ENCODE measurements at regions not wholly inside any gene's neighbourhood (a gene's known extent, or its start where the extent isn't known, plus 50 kb on each side); places are given as distances from the start of the nearest gene placed in this dataset.

DNA sequence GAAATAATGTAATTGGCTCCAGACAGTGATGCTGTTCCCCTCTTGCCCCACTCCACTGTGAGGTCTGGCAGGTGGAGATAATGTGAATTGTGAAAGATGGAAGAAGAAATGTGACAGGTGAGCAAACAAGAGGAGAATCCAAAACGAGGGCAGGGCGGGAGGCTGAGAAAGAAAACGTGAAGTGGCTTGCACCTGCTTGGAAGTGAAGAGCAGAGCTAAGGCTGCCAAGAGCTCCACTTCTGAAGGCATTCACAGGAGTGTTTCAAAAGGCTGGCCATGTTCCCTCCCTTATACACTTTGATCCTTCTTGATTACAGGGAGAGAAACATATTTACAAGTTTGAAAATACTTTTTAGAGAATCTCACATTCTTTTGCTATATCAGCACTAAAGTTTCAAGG lies 359.4 kb downstream of the EPHA7 start:
- Histone ChIP-seq H3K4me2 (ENCODE audit: insufficient read depth, insufficient read length, low read length) (no peak overlapping the region), H3K9me3 (ENCODE audit: control insufficient read depth, low read depth, low read length) (no peaks in the 10 kb centered on the region), H3T11ph (ENCODE audit: low read length) (no peak overlapping the region), H3K27me3 (ENCODE audit: insufficient read depth, low read length) (no peaks in the 10 kb centered on the region), H2BK5ac (ENCODE audit: insufficient read length, low read length) (no peak overlapping the region), H3K79me2 (ENCODE audit: insufficient read depth, low read length) (no peaks in the 10 kb centered on the region), H3K79me1 (ENCODE audit: insufficient read depth, low read depth, low read length, poor library complexity, severe bottlenecking) (no peaks in the 10 kb centered on the region), H4K91ac (ENCODE audit: insufficient read length, low read depth, low read length) (no peak overlapping the region), H2BK20ac (ENCODE audit: low read depth, low read length, poor library complexity, severe bottlenecking) (no peak overlapping the region), H4K20me1 (ENCODE audit: control insufficient read depth, insufficient read depth, insufficient read length) (no peaks in the 10 kb centered on the region), H3K23me2 (ENCODE audit: insufficient read length, low read depth, low read length, poor library complexity, severe bottlenecking) (no peaks in the 10 kb centered on the region), H2BK15ac (ENCODE audit: low read depth, low read length) (no peak overlapping the region), H3K56ac (ENCODE audit: insufficient read length, low read depth, low read length) (no peak overlapping the region), H3K14ac (ENCODE audit: insufficient read depth, low read length) (no peak overlapping the region), H2BK12ac (ENCODE audit: insufficient read length, low read depth, low read length) (no peak overlapping the region), H3K23ac (ENCODE audit: insufficient read length, low read depth, low read length) (no peak overlapping the region), H2AFZ (ENCODE audit: low read length) (no peak overlapping the region), H3K18ac (ENCODE audit: insufficient read length, low read depth, low read length) (no peak overlapping the region), H3K9ac (ENCODE audit: extremely low read depth, insufficient read length, low read length) (no peak overlapping the region), H4K5ac (ENCODE audit: insufficient read length, low read depth, low read length) (no peak overlapping the region), H4K8ac (replicated peaks; ENCODE audit: insufficient read length, low read depth, low read length) (no peak overlapping the region), H3K27ac (ENCODE audit: insufficient read length, low read depth, low read length) (no peak overlapping the region), H2AK5ac (ENCODE audit: insufficient read length, low read length) (no peak overlapping the region), H3K4ac (ENCODE audit: low read depth, low read length) (no peak overlapping the region), H2BK120ac (ENCODE audit: low read depth, low read length, poor library complexity, severe bottlenecking) (no peak overlapping the region), H3K4me1 (ENCODE audit: insufficient read depth, low read length) (peaks cover 3% of the 10 kb centered on the region; the same call in 1 of the 2 replicates)
- no peak overlapping the region for H3K27ac Mint-ChIP-seq
- TF ChIP-seq, protein P1, sequence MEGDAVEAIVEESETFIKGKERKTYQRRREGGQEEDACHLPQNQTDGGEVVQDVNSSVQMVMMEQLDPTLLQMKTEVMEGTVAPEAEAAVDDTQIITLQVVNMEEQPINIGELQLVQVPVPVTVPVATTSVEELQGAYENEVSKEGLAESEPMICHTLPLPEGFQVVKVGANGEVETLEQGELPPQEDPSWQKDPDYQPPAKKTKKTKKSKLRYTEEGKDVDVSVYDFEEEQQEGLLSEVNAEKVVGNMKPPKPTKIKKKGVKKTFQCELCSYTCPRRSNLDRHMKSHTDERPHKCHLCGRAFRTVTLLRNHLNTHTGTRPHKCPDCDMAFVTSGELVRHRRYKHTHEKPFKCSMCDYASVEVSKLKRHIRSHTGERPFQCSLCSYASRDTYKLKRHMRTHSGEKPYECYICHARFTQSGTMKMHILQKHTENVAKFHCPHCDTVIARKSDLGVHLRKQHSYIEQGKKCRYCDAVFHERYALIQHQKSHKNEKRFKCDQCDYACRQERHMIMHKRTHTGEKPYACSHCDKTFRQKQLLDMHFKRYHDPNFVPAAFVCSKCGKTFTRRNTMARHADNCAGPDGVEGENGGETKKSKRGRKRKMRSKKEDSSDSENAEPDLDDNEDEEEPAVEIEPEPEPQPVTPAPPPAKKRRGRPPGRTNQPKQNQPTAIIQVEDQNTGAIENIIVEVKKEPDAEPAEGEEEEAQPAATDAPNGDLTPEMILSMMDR (conservative IDR thresholded peaks at IDR 0.05): no peak
- peaks cover 7 to 14% of the 10 kb centered on the region in 2 experiments for H3K4me1 Mint-ChIP-seq
- no peaks in the 10 kb centered on the region for H3K27me3 Mint-ChIP-seq (ENCODE audit: low read depth)
- H3K9me3 Mint-ChIP-seq: no peaks in the 10 kb centered on the region
- DNase-seq: no peak
- no CpG with 5 or more reads among the region's 3 CpGs for WGBS (ENCODE audit: extremely low coverage, insufficient read length, low lambda C conversion rate)
- no peak overlapping the region for H3K4me3 Mint-ChIP-seq
- no peaks in the 10 kb centered on the region for H3K36me3 Mint-ChIP-seq (ENCODE audit: insufficient read depth in 1 of 3, low read depth in 3 of 3)

Measured in H9 (cell line).